HG03039 (cell line): ENCODE measurements at regions not wholly inside any gene's neighbourhood (a gene's known extent, or its start where the extent isn't known, plus 50 kb on each side); places are given as distances from the start of the nearest gene placed in this dataset.
A peak's percentile ranks its signal among the peaks of the same experiment; 100 is the strongest.

Experiments used
- ATAC-seq: cut with Tn5 transposase; IDR thresholded peaks from one replicate; pipeline ENCODE4 v1.9.1; 2021; ENCODE audit warnings: mild to moderate bottlenecking, moderate library complexity; ENCODE audit not compliant: unreplicated experiment

GRCh38 chr2:157179324-157180105, 78.0 kb upstream of the GALNT5 start:
- no peak for ATAC-seq

GRCh38 chr2:157180359-157180758, 77.1 kb upstream of the GALNT5 start:
- no peak for ATAC-seq

- no peak for ATAC-seq
Observed at GRCh38 chr2:157181234-157181633, 76.3 kb upstream of the GALNT5 start.

GRCh38 chr2:157182204-157182709, 75.2 kb upstream of the GALNT5 start:
- ATAC-seq: no peak

DNA sequence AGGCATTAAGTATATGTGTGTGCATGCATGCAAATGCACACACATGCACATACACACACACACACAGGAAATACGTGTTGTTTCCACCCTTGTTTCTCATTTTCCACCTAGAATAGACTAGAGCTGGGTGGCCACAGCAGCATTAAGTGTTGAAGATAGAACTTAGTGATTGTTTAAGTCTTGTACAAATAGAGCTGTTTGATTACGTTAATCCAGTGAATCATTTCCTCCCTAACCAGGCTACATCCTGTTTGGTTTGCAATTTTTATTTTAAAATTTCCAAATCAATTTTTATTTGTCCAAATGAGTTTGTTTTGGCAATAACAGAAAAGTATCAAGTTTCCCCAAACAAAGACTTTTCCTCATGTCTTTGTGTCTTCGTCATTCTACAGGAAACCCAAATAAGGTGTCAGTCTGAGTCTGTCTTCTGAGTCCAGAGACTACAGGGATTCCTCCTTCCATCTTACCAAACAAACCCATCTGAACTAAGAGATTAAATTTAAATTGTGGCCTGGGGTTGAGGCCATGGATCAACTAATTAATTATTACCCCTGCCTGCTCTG, 74.6 kb upstream of the GALNT5 start:
- no peak for ATAC-seq

DNA sequence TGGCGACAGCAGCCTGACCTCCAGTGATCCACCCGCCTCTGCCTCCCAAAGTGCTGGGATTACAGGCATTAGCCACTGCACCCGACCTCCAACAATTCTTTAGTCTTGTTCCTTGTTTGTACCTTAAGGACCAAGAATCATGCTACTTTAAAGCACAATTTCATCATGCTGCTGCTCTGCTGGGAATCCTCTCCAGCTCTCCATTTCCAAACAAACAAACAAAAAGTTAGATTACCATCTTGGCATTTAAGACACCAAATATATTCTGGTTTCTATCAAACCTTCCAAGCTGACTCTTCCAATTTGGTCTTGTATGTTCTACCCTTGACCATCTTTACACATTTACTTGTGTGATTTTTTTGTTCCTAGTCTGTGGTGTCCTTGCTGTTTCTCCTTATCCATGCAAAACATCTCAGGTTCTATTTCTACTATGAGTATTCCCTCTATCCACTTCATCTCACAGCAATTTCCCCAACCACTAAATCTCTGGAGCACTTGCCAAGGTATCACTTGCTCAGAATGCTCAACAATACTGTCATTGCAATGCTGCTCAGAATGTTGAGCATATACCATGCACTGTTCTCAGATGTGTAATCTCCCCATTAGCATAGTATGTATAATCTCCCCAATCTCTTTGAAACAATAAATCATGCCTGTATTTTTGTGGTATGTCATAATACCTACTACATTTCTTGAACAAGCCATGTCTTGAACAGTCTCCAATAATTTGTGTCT, 73.2 kb upstream of the GALNT5 start:
- ATAC-seq: no peak

DNA sequence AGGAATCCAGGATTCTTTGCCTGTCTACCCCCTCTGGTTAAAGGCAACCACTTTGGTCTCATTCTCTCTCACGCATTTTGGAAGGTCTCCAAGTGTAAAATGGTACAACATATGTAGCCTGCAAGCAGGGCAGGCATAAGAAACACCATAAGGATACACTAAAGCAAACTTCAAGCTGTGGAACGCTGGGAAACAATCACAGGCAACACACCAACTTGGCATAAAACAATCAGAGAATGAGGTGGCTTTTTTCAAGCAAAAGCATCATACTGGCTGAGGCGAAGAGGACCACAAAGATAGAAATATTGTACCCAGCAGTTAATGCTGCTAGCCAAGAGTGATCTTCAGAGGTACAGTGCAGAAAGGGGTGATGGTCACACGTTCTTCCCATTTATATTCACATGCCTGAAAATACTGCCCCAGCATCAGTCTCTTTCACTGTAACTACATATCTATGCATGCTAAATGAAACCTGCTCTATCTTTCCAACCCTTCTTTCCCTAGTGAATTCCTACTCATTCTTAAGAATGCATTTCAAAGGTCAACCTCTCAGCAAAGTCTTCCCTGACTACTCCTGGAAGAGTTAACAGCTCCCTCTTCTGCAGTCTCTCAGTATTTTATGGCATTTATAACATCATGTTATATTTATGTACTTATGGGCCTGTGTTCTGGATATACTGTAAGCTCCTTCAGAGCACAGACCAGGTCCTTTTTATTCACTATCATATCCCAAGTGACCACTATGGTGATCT, 71.9 kb upstream of the GALNT5 start:
- ATAC-seq: no peak

GRCh38 chr2:157190151-157190550, 67.4 kb upstream of the GALNT5 start:
- ATAC-seq: no peak

GRCh38 chr2:157191186-157191585, 66.3 kb upstream of the GALNT5 start:
- ATAC-seq: no peak

DNA sequence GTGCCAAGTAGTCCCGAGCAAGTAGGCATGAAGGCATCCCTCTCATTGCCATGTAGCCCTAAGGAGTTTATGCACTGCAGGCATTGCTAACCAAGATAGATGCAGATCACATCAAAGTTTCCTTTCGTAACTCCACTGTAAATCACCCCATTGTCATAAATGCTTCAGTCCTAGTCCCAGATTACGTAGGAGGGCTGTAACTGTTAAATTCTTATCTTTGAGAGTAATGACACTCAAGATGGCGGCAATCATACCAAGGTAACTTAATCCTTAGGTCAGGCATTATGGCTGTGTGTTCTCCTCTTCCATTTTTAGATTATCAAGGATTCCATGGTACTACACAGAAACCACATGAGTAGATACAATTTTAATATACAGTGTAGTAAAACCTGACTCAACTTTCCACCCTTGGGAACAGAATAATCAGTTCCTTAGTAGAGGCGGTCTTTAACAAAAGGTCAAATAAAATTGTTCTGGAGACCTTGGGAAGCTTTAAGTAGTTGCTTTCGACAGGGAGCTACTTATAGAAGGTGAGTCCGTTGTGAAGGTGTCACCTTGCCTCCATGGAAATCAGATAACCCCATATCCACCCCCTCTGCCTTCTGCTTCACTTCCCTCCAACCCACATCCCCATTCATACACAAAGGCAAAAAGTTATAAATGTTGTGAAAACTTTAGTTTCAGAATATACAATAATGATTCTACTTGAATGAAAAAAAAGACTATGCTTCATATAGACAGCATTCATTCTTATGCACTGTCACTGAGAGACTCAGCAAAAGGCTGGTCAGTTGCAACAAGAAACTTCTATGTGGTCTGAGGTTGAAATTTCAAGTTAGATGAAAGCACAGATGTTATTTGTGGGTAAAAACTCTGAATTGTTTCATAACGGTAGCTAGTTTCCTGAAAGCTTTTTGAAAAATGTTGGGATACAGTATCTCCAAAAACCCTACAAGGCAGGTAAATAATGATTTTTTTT, 64.8 kb upstream of the GALNT5 start:
- peak; percentile 81 for ATAC-seq

DNA sequence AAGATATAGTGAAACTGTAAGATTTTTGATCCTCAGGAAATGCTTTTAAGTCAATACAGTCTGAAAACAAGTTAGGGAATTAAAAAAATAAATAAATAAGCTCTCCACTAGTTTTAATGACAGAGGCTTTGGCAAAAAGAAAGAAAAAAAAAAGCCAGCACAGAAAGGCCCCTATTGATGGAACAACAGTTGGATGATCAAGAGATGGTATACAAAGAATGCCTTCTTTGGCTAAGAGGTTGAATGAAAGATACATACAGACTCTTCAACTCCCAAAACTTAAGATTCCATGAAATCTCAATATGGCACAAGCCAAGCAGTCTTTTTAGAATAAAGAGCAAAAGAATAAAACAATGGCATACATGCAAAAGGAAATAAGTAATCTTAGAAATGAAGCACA, 64.0 kb upstream of the GALNT5 start:
- no peak for ATAC-seq

DNA sequence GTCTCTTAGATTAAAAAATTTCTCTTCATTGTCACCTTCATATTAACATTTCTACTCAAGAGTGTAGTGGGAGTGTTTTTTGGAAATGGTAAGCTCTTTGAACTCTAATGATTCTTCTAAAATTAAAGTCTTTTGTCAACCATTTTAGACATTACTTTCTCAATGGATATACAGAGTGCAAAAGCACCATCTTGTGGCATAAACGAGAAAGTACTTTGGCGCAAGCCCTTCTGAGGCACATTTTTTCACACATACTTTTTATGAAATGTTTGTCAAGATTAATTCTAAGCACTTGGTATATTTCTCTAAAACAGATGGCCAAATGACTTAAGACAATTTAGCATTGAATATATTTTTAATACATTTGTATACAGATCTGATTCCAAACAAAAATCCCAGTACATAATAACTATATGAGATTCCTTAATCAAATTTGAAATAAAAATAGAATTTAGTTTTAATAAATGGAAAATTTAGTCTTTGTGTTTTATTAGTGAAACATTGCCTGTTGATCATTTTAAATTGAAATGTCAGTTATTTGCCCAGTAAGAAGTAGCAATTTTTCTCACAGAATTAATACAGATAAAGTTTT, 63.3 kb upstream of the GALNT5 start:
- ATAC-seq: no peak

- no peak for ATAC-seq
Observed at GRCh38 chr2:157194844-157195243, 62.7 kb upstream of the GALNT5 start.

GRCh38 chr2:157196956-157197355, 60.5 kb upstream of the GALNT5 start:
- no peak for ATAC-seq

- no peak for ATAC-seq
Observed at GRCh38 chr2:157197848-157198247, 59.7 kb upstream of the GALNT5 start.

GRCh38 chr2:157203651-157204050, 53.9 kb upstream of the GALNT5 start:
- no peak for ATAC-seq

- ATAC-seq: no peak
Observed at GRCh38 chr2:157204401-157204800, 53.1 kb upstream of the GALNT5 start.

GRCh38 chr2:157206916-157207315, 50.6 kb upstream of the GALNT5 start:
- ATAC-seq: no peak
